ENCODE measurements at regions not wholly inside any gene's neighbourhood (a gene's known extent, or its start where the extent isn't known, plus 50 kb on each side); places are given as distances from the start of the nearest gene placed in this dataset.
"Not testable (repeated sequence)": the region's sequence is repeated elsewhere in the genome, so short reads cannot be mapped to it uniquely, and the experiment has no call there.

GRCh38 chr6:27825848-27826611 lies 86.2 kb downstream of the OR2B2 start:
- not testable (repeated sequence) for DNase-seq

- no peak for DNase-seq
Observed at GRCh38 chr6:27825025-27825793, 87.0 kb downstream of the OR2B2 start.

- peak; percentile 77 for DNase-seq
Observed at GRCh38 chr6:27824211-27825024, 87.8 kb downstream of the OR2B2 start.

- DNase-seq, result peak; percentile 86
Observed at GRCh38 chr6:27823714-27824210, 88.4 kb downstream of the OR2B2 start.

GRCh38 chr6:27816906-27817305 lies 95.3 kb downstream of the OR2B2 start:
- DNase-seq, result no peak

- DNase-seq, result peak; percentile 97
Observed at GRCh38 chr6:27814665-27815424, 97.4 kb downstream of the OR2B2 start.

GRCh38 chr6:27814415-27814664 lies 97.9 kb downstream of the OR2B2 start:
- DNase-seq, result not testable (repeated sequence)

GRCh38 chr6:27812805-27813492 lies 99.2 kb downstream of the OR2B2 start:
- DNase-seq, result no peak

GRCh38 chr6:27812078-27812804 lies 100.0 kb downstream of the OR2B2 start:
- no peak for DNase-seq

GRCh38 chr6:27811451-27811772 lies 100.8 kb downstream of the OR2B2 start:
- no peak for DNase-seq

GRCh38 chr6:27810768-27811450 lies 101.3 kb downstream of the OR2B2 start:
- DNase-seq, result peak; percentile 35

GRCh38 chr6:27809939-27810767 lies 102.0 kb downstream of the OR2B2 start:
- DNase-seq, result peak; percentile 97

- no peak for DNase-seq
Observed at GRCh38 chr6:27809067-27809938, 102.9 kb downstream of the OR2B2 start.

GRCh38 chr6:27808242-27809066 lies 103.7 kb downstream of the OR2B2 start:
- peak; percentile 42 for DNase-seq

GRCh38 chr6:27807441-27808241 lies 104.6 kb downstream of the OR2B2 start:
- DNase-seq, result peak; percentile 97

GRCh38 chr6:27806981-27807440 lies 105.2 kb downstream of the OR2B2 start:
- peak; percentile 38 for DNase-seq

GRCh38 chr6:27805347-27805746 lies 106.8 kb downstream of the OR2B2 start:
- DNase-seq, result no peak

Data from CD4-positive, alpha-beta T cell treated with Interleukin-17A for 1 hour (primary cell).